ENCODE measurements at regions not wholly inside any gene's neighbourhood (a gene's known extent, or its start where the extent isn't known, plus 50 kb on each side); places are given as distances from the start of the nearest gene placed in this dataset.
"Not testable (repeated sequence)": the region's sequence is repeated elsewhere in the genome, so short reads cannot be mapped to it uniquely, and the experiment has no call there.

DNA sequence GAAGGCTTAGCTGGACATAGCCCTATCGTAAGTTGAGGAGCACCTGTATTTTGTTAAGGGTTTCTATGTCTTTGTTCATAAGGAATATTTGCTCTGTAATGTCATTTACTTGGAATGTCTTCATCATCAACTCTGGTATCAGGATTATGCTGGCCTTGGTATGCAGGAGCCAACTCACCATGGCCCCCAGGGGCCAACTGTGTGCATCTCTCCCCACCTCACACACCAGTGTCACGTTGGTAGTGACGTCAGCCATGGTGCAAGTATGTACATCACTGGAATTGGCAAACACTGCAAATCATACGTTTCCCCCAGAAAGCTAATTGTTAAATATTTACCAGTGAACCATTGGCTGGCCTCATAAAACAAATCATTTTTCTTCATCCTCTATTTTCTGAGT, 70.8 kb downstream of the YTHDF1 start:
- DNase-seq (ENCODE audit: low read depth in 4 of 4, low spot score in 3 of 4), result no peak

DNA sequence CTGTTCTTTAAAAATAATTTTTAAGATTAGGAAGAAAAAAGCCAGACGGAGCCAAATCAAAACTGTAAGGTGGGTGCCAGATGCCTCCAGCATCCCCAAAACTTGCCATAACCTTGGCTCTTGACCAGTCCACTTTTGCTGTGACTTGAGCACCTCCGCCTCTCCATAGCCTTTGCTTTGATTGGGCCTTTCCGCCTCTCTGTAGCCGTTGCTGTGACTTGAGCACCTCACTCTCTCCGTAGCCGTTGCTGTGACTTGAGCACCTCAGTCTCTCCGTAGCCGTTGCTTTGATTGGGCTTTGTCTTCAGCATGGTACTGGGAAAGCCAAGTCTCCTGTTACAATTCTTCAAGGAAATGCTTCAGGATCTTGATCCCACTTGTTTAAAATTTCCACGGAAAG, 73.0 kb downstream of the YTHDF1 start:
- no peak for DNase-seq (ENCODE audit: low read depth in 4 of 4, low spot score in 3 of 4)

DNA sequence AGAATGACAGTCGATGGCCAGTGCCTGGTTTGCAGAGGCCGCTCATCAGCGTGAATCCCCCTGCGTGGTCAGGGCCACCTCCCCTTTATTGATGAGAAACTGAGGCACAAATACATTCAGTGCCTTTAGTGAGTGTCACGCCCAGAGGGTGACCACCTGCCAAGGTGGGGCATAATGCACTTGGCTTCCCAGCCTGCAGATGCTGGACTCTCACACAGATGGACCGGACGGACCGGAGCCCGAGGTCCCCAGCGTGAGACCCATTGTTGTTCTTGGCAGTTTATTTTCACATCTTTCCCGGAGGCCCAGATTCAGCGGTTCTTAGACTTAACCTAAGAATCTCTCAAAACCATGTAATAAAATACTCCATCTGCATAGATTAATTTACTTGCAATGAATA, 74.4 kb downstream of the YTHDF1 start:
- DNase-seq (ENCODE audit: low read depth in 4 of 4, low spot score in 3 of 4), result no peak

DNA sequence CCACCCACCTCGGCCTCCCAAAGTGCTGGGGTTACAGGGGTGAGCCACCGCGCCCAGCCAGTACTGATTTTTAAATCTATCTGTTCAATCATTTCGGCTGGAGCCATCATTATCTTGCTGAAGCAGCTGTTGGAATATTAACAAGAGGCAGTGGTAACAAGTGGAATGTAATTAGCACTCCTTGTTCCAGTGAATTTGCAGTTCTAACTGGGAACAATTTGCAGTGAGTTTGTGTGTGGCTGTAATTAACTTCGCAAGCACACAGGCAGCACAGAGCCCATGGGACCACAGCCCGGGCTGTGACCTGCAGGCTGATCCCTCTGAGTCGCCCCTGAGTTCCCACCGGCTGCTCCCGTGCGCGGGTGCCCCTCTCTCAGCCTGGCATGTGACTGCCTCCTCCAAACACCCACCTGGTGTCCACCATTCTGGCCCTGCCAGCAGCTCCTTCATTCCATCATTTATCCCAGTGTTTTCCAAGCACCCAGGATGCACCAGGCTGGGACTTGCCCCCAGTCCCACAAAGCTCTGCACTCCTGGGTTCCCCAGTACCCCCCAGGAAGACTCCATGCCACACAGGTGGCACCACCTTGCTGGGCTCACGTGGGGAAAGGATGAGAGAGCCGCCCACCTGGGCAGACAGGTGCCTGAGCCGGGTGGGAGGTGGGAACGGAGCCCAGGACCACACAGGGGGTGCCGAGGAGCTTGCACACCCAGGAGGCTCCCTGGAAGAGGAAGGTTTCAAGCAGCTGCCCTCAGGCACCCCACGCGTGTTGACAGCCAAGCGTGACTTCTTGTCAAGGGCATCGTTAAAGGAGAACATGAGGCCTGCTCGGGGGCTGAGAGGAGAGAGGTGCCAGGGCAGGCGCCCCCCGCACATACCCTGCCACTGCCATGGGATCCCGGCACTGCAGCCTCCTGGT, 75.2 kb downstream of the YTHDF1 start:
- no peak for DNase-seq (ENCODE audit: low read depth in 4 of 4, low spot score in 3 of 4)

DNA sequence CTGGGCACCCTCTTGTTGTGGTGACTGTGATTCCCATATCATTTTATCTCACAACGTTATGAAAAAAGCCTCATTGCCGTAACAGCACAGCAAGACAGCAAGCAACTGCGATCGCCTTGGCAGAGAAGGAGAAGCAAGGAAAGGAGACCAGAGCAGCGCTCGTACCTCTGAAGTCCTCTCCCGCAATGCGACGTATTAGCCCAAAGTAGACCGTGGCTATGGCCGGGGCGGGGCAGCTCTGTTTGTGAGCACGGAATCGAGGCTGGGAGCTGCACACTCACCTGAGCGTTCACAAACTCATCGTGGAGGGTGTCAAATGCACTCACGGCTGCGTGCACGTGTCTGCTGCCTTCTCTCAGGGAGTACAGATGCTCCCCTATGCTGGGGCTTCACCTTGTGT, 76.1 kb downstream of the YTHDF1 start:
- no peak for DNase-seq (ENCODE audit: low read depth in 4 of 4, low spot score in 3 of 4)

DNA sequence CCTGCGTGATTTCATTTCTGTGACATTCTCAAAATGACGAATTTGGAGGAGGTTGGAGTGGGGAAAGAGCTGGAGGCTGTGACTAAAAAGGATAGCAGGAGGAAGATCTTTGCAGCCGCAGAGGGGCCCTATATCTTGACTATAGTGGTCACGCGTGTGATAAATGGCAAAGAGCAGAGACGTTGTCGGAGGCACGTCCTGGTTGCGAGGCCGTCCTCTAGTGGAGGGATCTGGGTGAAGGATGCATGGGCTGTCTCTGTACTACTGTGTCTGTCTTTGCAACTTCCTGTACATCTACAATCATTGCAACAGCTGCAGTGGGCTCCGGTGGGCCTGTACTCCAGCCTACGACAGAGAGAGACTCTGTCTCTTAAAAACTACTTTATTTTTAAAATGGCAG, 76.6 kb downstream of the YTHDF1 start:
- DNase-seq (ENCODE audit: low read depth in 4 of 4, low spot score in 3 of 4), result no peak

DNA sequence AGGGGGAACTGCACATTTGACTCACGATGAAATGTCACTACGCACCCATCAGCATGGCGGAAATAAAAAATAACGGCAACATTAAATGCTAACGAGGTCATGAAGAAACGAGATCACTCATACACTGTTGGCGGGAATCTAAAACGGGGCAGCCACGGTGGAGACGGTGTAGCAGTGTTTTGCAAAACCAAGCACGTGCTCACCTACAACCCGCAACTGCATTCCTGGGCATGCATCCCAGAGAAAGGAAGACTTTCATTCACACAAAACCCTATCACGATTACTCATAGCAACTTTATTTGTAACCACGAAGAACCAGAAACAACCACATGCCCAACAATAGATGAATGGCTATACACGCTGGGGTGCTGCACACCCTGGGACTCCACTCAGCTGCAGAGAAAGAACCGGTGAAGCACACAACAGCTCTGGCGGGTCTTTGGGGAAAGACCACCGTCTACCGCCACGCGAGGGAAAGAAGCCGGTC, 77.0 kb downstream of the YTHDF1 start:
- no peak for DNase-seq (ENCODE audit: low read depth in 4 of 4, low spot score in 3 of 4)

DNA sequence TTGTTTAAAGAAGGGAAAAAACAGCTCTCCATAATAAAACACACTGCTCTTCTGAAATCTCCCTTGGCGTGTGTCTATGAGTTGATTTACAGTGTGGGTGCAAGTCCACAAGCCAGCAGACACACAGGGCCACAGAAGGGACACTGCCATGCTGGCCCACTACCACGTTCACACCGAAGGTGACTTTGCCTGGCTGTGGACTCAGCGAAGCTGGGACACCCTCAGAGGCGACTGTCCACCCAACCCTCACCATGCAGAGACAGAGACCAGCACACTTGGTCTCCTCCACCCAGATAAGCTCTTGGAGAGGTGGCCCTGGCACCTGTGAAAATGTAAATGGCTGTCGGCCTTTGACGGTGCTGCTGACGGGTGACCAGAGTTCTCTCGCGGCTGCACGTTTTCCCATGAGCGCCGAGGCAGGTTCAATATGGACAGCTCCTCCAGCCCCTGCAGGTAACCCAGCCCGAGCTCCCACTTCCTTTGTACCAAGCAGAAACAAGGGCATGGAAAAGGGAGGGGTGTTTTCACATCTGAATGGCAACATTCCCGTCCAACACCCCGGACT, 78.0 kb downstream of the YTHDF1 start:
- DNase-seq (ENCODE audit: low read depth in 4 of 4, low spot score in 3 of 4), result no peak

DNA sequence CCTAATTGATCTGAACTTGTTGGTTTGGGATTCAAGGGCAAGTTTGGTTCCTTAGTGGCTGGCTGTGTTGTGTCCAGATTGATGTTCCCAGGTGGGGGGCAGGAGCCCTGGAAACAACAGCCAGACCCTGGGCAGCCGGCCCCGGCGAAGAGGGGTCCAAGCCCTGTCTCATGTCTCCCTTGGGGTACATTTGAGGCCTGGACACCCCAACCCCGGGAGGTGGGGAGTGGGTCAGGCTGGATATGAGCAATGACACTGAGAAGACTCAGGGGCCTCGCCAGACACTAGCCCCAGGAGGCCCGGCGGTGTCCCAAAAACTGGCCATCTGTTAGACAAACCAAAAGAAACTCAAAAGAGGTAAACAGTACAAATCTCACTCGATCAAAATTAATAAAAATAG, 79.6 kb downstream of the YTHDF1 start:
- no peak for DNase-seq (ENCODE audit: low read depth in 4 of 4, low spot score in 3 of 4)

DNA sequence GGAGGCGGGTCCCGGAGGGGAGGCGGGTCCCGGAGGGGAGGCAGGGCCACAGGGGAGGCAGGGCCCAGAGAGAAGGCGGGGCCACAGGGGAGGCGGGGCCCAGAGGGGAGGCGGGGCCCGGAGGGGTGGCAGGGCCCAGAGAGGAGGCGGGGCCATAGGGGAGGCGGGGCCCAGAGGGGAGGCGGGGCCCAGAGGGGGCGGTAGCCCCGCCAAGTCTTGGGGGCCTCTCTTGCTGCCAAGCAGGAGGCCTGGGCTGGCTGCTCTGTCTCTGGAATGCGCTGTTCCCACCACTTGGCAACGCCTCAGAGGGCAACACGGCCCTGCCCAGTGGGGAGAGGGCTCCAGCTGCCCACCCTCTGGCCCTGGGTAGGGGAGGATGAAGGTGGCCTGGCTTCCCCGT, 80.5 kb downstream of the YTHDF1 start:
- no peak for DNase-seq (ENCODE audit: low read depth in 4 of 4, low spot score in 3 of 4)

DNA sequence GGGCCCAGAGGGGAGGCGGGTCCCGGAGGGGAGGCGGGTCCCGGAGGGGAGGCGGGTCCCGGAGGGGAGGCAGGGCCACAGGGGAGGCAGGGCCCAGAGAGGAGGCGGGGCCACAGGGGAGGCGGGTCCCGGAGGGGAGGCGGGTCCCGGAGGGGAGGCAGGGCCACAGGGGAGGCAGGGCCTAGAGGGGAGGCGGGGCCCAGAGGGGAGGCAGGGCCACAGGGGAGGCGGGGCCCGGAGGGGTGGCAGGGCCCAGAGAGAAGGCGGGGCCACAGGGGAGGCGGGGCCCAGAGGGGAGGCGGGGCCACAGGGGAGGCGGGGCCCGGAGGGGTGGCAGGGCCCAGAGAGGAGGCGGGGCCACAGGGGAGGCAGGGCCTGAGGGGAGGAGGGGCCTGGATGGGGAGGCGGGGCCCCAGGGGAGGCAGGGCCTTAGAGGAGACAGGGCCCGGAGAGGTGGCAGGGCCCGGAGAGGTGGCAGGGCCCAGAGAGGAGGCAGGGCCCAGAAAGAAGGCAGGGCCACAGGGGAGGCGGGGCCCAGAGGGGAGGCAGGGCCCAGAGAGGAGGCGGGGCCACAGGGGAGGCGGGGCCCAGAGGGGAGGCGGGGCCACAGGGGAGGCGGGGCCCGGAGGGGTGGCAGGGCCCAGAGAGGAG, 81.1 kb downstream of the YTHDF1 start:
- not testable (repeated sequence) for DNase-seq (ENCODE audit: low read depth in 4 of 4, low spot score in 3 of 4)

DNA sequence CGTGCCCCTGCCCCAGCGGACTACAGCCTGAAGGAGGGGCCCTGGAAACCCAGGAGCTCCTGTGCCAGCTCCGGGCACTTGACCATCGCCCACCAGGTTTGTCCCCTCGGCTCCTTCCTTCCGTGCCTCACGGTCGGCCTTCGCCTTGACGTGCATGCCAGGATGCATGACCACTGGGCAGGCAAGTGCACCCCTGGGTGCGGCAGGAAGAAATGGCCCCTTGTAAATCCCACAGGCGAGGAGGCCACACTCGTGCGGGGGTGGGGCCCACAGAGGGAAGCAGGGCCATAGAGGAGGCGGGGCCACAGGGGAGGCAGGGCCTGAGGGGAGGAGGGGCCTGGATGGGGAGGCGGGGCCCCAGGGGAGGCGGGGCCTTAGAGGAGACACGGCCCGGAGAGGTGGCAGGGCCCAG, 81.7 kb downstream of the YTHDF1 start:
- no peak for DNase-seq (ENCODE audit: low read depth in 4 of 4, low spot score in 3 of 4)

DNA sequence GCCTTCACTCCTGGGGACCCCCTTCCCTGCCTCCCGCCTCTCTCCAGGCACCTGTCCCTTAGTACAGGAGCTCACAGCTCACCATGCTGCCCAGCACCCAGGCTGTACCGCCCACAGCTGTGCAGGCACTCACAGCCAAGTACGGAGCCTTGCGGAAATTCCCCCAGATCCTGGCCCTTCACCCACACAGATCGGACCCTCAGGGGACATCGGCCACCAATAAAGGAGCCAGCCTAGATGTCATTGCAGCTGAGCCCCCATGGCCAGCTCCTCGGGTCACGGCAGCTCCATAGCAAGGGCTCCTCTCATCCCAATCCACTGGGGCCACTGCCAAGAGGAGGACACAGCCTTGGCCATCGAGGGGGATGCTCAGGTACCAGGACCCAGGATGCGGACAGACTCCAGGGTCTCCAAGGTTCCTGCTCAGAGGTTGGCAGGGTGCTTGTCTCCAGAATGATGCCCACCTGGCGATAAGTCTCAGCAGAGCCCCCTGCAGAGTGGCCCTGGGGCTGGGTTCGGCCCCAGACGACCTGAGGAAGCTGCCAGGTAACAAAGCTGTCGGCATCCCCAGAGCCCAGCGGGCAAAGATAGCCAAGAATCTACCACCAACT, 82.3 kb downstream of the YTHDF1 start:
- no peak for DNase-seq (ENCODE audit: low read depth in 4 of 4, low spot score in 3 of 4)

DNA sequence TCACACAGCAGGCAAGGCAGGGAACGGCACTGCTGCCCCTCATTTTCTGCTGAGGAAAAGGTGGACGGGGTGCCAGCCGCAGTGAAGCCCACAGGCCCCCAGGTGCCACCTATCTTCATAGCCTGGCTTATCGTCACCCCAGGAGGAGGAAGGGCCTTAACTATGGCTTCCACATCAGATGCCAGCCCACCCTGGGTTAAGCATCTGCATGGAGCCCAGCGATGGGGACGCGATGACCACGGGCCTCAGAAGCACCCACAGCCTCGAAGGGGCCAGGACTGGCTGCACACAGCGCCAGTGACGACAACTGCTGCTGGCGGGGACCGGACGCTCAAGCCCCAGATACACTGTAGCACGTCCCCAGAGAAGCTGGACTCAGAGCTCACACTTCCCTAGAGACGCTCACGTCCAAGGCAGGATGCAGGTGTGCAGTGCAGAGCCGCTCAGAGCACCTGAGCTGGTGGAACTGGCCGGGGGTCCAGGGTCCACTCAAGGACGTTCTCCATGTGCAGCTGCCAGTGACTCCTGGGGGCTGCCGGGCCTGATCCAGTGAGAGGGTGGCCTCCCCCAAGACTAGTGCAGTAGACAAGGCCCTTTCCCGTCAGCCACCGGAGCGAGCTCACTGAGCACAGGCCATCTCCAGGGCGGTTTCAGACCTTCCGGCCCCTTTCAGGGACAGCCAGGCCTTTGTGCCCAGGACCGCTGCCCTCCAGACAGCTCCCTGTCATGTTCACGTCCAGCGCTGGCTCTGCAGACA, 83.0 kb downstream of the YTHDF1 start:
- DNase-seq (ENCODE audit: low read depth in 4 of 4, low spot score in 3 of 4), result no peak

DNA sequence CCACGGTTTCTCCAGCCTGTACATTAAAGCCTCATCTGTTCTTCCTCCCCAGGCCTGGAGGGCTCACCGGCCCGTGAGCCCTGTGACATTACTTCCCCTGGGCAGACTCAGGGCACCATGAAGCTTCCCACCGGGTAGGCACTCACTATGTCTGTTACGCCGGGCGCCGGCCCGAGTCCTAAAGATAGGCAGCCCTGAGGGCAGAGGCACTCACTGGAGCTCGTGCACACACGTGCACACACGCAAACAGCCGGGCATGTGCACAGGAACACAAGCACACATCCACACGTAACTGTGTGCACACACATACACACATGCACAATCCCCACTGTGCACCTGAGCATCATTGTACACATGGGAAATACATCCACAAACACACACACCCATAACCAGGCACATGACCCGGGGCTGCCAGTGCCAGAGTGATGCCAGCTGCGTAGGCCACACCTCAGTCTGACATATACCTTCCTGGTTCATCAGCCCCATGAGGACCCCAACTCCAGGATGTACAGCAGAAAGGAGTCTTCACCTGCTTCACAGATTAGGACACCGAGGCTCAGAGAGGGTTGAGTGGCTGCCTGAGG, 83.7 kb downstream of the YTHDF1 start:
- DNase-seq (ENCODE audit: low read depth in 4 of 4, low spot score in 3 of 4), result no peak

DNA sequence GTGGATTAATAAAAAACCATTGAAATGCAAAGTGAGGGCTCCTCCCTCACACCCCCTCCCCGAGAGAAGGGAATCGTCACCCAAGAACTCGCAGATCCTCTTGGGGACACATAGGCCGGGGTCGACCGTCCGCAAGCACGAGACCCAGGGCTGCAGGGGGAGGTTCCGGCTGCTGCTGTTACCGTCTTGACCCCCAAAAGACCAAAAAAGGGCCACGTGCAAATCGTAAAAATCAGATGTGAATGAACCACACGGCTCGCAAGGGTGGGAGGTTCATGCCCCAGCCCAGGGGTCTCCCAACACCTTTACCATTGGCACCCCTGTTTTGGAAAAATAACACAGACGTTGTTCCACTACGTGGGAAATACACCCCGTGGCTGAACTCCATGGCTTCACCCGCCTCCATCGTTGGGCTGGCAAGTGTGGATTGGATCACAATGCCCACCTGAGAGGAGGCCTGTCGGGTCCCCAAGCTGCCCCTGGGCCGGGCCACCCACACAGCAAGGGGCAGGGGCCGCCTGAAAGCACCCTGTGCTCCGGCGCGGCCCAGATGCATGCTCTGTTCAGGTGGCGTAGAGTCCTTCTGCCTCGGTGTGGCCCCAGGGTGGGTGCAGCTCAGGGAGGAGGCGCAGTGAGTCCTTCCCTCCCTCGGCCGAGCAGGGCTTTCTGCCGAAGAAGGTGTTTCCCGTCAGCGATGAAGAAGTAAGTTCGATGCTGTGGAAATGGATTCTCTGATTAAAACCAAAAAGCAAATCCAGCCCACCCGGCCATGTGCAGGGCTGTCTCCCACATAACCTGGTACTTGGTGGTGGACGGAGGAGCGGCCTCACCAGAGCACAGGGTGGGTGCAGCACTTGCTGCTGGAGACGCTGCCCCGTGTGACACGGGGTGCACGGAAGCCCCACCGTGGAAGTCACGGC, 85.0 kb downstream of the YTHDF1 start:
- no peak for DNase-seq (ENCODE audit: low read depth in 4 of 4, low spot score in 3 of 4)

DNA sequence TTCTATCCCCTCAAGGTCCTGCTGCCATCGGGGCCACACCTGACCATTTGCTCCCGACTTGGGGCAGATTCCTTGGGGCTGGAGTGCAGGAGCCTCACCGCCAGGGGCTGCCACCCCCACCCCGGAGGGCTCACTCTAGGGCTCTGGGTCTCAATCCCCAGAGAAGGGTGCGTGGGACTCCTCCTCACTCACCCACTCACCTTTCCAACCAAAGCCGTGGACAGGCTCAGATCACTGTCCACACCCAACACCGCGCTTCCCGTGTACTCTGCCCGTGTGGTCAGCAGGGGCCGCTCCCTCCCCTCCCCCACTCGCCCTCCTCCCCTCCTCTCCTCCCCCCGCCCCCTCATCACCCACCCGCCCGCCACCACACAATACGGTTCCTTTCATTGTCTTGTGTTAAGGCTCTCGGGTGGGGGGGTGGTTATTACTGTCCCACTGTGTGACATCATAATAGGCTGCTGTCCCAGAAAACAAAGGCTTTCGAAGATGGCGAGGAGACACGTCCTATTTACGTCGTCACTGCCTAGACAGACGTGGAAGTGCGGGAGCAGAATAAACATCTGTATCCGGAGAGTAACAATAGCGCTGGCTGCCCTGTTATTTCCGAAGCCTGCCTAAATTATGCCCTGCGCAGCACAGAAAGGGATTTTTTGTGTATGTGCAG, 85.8 kb downstream of the YTHDF1 start:
- DNase-seq (ENCODE audit: low read depth in 4 of 4, low spot score in 3 of 4), result no peak

DNA sequence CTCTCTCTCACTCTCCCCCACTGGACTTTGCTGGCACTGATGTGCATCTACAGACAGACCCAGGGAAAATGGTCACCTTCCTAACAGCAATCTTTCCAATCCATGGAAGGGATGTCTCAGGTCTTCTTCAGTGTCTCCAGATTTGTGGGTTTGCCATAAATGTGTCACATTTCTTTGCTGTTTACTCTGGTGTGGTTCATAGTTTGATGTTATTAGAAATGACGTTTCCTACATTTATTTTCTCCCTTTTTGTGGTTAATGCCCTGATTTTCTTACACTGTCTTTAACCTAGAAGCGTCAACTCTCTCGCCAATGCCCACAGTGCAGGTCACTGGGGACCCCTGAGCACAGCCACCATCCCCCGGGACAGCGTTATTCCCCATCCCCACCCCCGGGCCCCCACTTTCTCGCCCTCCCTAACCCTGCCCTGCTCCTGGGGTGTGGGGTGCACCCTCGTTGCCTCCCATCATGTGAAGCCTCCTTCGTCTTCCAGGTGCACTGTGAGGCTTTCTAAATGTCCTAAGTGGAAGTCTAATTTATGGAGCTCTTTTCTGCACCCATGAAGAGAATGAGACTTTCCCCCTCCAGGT, 86.5 kb downstream of the YTHDF1 start:
- DNase-seq (ENCODE audit: low read depth in 4 of 4, low spot score in 3 of 4), result no peak
